Neural progenitor cell (in vitro differentiated cells): ENCODE measurements at regions not wholly inside any gene's neighbourhood (a gene's known extent, or its start where the extent isn't known, plus 50 kb on each side); places are given as distances from the start of the nearest gene placed in this dataset.

Source experiments
- DNase-seq: peaks from one replicate; pipeline ENCODE4 v3.0.0-alpha.2; 2016; ENCODE audit warnings: low spot score
- H2AFZ ChIP-seq: fragments of 200-600 bp; sonication (generic); replicated peaks from 2 replicates; pipeline ENCODE4 v1.6.1; 2016; ENCODE audit warnings: antibody characterized with exemption
- H3F3A ChIP-seq: fragments of 200-600 bp; sonication (generic); 2 replicates; pipeline ENCODE4 v1.6.1; 2016; ENCODE audit warnings: antibody characterized with exemption, low read depth
- H3K27ac ChIP-seq: fragments of 200-600 bp; sonication (generic); 2 replicates; pipeline ENCODE4 v1.5.1; 2016; ENCODE audit warnings: mild to moderate bottlenecking
- H3K27me3 ChIP-seq: fragments of 200-600 bp; sonication (generic); 2 replicates; pipeline ENCODE4 v1.6.1; 2016; ENCODE audit warnings: mild to moderate bottlenecking, moderate library complexity
- H3K36me3 ChIP-seq: fragments of 200-600 bp; sonication (generic); 2 replicates; pipeline ENCODE4 v1.5.1; 2016
- H3K4me1 ChIP-seq: fragments of 200-600 bp; sonication (generic); 2 replicates; pipeline ENCODE4 v1.6.1; 2016; ENCODE audit warnings: mixed run types
- H3K4me2 ChIP-seq: fragments of 200-600 bp; sonication (generic); 2 replicates; pipeline ENCODE4 v1.6.1; 2016
- H3K4me3 ChIP-seq: fragments of 200-600 bp; sonication (generic); 2 replicates; pipeline ENCODE4 v1.5.1; 2016
- H3K79me2 ChIP-seq: fragments of 200-600 bp; sonication (generic); 2 replicates; pipeline ENCODE4 v1.6.1; 2016; ENCODE audit warnings: low read depth
- H3K9ac ChIP-seq: fragments of 200-600 bp; sonication (generic); 2 replicates; pipeline ENCODE4 v1.6.1; 2016
- H3K9me3 ChIP-seq: fragments of 200-600 bp; sonication (generic); 2 replicates; pipeline ENCODE4 v1.5.1; 2016; ENCODE audit warnings: low read depth
- H4K20me1 ChIP-seq: fragments of 200-600 bp; sonication (generic); 2 replicates; pipeline ENCODE4 v1.6.1; 2016; ENCODE audit warnings: low read depth
- H3K27ac Mint-ChIP-seq: 3 replicates; pipeline ENCODE4 v1.8.0; 2021; ENCODE audit warnings: mixed read lengths
- H3K27me3 Mint-ChIP-seq: 2 replicates; pipeline ENCODE4 v1.8.0; 2022; ENCODE audit warnings: low read depth, mild to moderate bottlenecking, inconsistent platforms, moderate library complexity, mixed read lengths; ENCODE audit not compliant: insufficient read depth
- H3K36me3 Mint-ChIP-seq: 3 replicates; pipeline ENCODE4 v1.8.0; 2021; ENCODE audit warnings: mixed read lengths
- H3K4me1 Mint-ChIP-seq: 3 replicates; pipeline ENCODE4 v1.8.0; 2021; ENCODE audit warnings: mixed read lengths
- H3K4me3 Mint-ChIP-seq: 3 replicates; pipeline ENCODE4 v1.8.0; 2021; ENCODE audit warnings: mild to moderate bottlenecking, moderate library complexity, mixed read lengths
- H3K9me3 Mint-ChIP-seq: 3 replicates; pipeline ENCODE4 v1.8.0; 2020; ENCODE audit warnings: mixed read lengths
- CTCF ChIP-seq: fragments of 200-600 bp; sonication (generic); IDR thresholded peaks from 2 replicates; pipeline ENCODE4 v1.5.1; 2017; ENCODE audit warnings: antibody characterized with exemption, mild to moderate bottlenecking
- EZH2 ChIP-seq: fragments of 200-600 bp; sonication (generic); IDR thresholded peaks from 2 replicates; pipeline ENCODE4 v1.6.1; 2017; ENCODE audit warnings: antibody characterized with exemption, mild to moderate bottlenecking, moderate library complexity
- EZH2phosphoT487 ChIP-seq: fragments of 200-600 bp; sonication (generic); IDR thresholded peaks from 2 replicates; pipeline ENCODE4 v1.6.1; 2017; ENCODE audit warnings: antibody characterized with exemption

DNA sequence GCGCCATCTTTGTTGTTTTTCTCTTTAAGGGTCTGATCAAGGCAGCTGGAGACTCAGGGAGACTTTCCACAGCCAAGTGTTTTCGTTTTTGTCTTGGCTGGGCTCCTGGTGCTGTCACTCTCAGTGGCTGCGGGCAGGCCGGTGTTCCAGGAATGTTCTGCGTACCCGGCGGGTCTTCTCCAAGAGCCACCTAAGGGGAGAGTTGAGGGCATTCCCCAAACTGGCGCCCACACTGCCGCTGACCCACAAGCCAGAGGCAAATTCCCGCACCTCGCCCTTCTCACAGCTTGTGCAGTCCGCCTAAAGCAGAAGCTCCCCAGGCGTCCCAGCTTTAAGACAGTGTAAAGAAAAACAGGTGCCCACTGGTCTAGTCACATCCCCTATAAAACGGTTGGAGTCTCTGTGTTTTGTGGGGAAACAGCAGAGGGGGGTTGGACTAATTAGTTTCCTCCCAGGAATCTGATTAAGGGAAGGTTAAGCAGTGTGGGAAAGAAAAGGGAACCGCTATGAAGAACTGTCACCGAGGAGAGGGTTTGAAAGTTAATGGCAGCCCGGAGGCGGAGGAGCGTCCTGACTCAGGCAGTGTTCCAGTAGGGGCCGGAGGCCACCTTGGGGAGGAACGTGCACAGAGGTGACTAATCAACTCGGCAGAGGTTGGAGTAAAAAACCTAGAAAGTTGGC, 224.5 kb downstream of the SLC4A3 start:
- Histone ChIP-seq H2AFZ (no peak overlapping the region), H3K4me3 (no peak overlapping the region), H3F3A (peaks cover 30% of the 10 kb centered on the region), H4K20me1 (no peaks in the 10 kb centered on the region), H3K4me2 (peak overlapping the region; percentile 58), H3K9ac (no peak overlapping the region), H3K4me1 (peaks cover 20% of the 10 kb centered on the region), H3K27ac (peak overlapping the region; percentile 98), H3K27me3 (no peaks in the 10 kb centered on the region), H3K9me3 (no peaks in the 10 kb centered on the region), H3K79me2 (no peaks in the 10 kb centered on the region), H3K36me3 (no peaks in the 10 kb centered on the region)
- H3K27me3 Mint-ChIP-seq = peaks cover 6% of the 10 kb centered on the region
- TF ChIP-seq EZH2phosphoT487 (no peak), CTCF (peak; percentile 3)
- H3K4me3 Mint-ChIP-seq = no peak overlapping the region
- peak; percentile 87 for DNase-seq
- H3K36me3 Mint-ChIP-seq = no peaks in the 10 kb centered on the region
- H3K9me3 Mint-ChIP-seq = no peaks in the 10 kb centered on the region
- H3K4me1 Mint-ChIP-seq = peaks cover 16% of the 10 kb centered on the region
- peak overlapping the region; percentile 7 for H3K27ac Mint-ChIP-seq

- H3K27ac Mint-ChIP-seq = no peak overlapping the region
- no peaks in the 10 kb centered on the region for H3K9me3 Mint-ChIP-seq
- no peaks in the 10 kb centered on the region for H3K79me2 ChIP-seq
- no peak overlapping the region for H2AFZ ChIP-seq
- H3K4me1 ChIP-seq = peaks cover 23% of the 10 kb centered on the region
- DNase-seq = no peak
- H3K4me3 Mint-ChIP-seq = no peak overlapping the region
- no peaks in the 10 kb centered on the region for H3K9me3 ChIP-seq
- H3K4me3 ChIP-seq = no peak overlapping the region
- H3K9ac ChIP-seq = no peak overlapping the region
- no peaks in the 10 kb centered on the region for H3K36me3 Mint-ChIP-seq
- TF ChIP-seq CTCF = no peak
- TF ChIP-seq EZH2 = no peak
- no peak for TF ChIP-seq EZH2phosphoT487
- peak overlapping the region; percentile 24 for H3K27ac ChIP-seq
- no peaks in the 10 kb centered on the region for H4K20me1 ChIP-seq
- peaks cover 22% of the 10 kb centered on the region for H3K4me1 Mint-ChIP-seq
- H3K27me3 Mint-ChIP-seq = peaks cover 6% of the 10 kb centered on the region
- peak overlapping the region; percentile 58 for H3K4me2 ChIP-seq
- no peaks in the 10 kb centered on the region for H3K27me3 ChIP-seq
- no peaks in the 10 kb centered on the region for H3K36me3 ChIP-seq
- H3F3A ChIP-seq = peaks cover 30% of the 10 kb centered on the region
These were observed 225.2 kb downstream of the SLC4A3 start for GRCh38 chr2:219852626-219853025.

DNA sequence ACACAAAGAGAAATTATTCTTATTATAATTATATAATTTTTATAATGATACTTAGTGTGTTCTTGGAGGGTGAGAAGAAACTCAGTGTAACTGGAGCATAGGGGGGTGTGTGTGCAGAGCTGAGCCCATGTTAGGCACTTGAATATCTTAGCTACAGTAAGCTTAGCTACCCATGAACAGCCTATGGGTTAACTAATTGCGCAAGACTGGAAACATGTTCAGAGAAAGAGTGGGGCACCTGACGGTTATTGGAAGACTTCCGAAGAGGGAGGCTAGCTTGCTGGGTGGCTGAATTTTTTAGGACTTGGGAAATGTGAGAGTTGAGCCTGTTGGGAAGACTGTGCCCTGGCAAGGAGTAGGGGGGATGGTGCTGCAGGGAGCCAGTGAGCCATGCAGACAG, 229.2 kb downstream of the SLC4A3 start:
- Histone ChIP-seq H3K9ac (no peak overlapping the region), H3K36me3 (no peaks in the 10 kb centered on the region), H2AFZ (peak overlapping the region; percentile 89), H4K20me1 (no peaks in the 10 kb centered on the region), H3K27ac (no peak overlapping the region), H3K4me1 (peaks cover 32% of the 10 kb centered on the region), H3K4me2 (no peak overlapping the region), H3K9me3 (no peaks in the 10 kb centered on the region), H3F3A (peaks cover 23% of the 10 kb centered on the region), H3K79me2 (no peaks in the 10 kb centered on the region), H3K4me3 (no peak overlapping the region), H3K27me3 (no peaks in the 10 kb centered on the region)
- peaks cover 6% of the 10 kb centered on the region for H3K27me3 Mint-ChIP-seq
- H3K4me3 Mint-ChIP-seq = no peak overlapping the region
- DNase-seq = no peak
- no peaks in the 10 kb centered on the region for H3K9me3 Mint-ChIP-seq
- H3K27ac Mint-ChIP-seq = peak overlapping the region; percentile 98
- TF ChIP-seq EZH2 (no peak), CTCF (no peak)
- peaks cover 27% of the 10 kb centered on the region for H3K4me1 Mint-ChIP-seq
- H3K36me3 Mint-ChIP-seq = no peaks in the 10 kb centered on the region
